Endothelial cell of umbilical vein (primary cell): ENCODE measurements at regions not wholly inside any gene's neighbourhood (a gene's known extent, or its start where the extent isn't known, plus 50 kb on each side); places are given as distances from the start of the nearest gene placed in this dataset.

Experiments
- BruUV-seq: library from RNA; stranded (reverse); fragments of 400-500 nt; replicated peaks from 2 replicates; lab custom pipeline; 2021; lab: Mats Ljungman, UMichigan
- CTCF ChIA-PET: fragments of 300-600, 350-600 bp; sonication (Branson Sonifier 250); formaldehyde crosslinking; loops from one replicate; lab custom pipeline; 2021; ENCODE audit warnings: antibody characterized with exemption, inconsistent platforms; lab: Charles Lee
- POLR2A ChIA-PET: fragments of 300-600, 350-600 bp; sonication (Branson Sonifier 250); formaldehyde crosslinking; loops from one replicate; lab custom pipeline; 2021; ENCODE audit warnings: antibody characterized with exemption, inconsistent platforms; lab: Charles Lee
- DNase-seq: peaks from one replicate; pipeline ENCODE4 v3.0.0-alpha.2; 2011; ENCODE audit warnings: low read depth, low spot score
- FAIRE-seq: peaks from 2 replicates; lab custom pipeline; 2011; peaks lifted over from hg19 to GRCh38; lab: Jason Lieb, UNC
- H2AFZ ChIP-seq: 2 replicates; pipeline ENCODE4 v1.6.0; 2012; ENCODE audit warnings: low read depth, low read length, control low read depth, inconsistent platforms
- H3K27ac ChIP-seq: 2 replicates; pipeline ENCODE4 v1.5.1; 2011; ENCODE audit warnings: low read depth, mild to moderate bottlenecking, control low read depth, low read length, moderate library complexity; ENCODE audit not compliant: insufficient read depth
- H3K27me3 ChIP-seq, 2 experiments: 2 replicates each; pipeline versions ENCODE4 v1.6.0 to v1.6.1; 2011; ENCODE audit warnings: low read length in 2 of 2, mixed read lengths in 1 of 2; ENCODE audit not compliant: control insufficient read depth in 2 of 2, insufficient read depth in 2 of 2
- H3K36me3 ChIP-seq, 2 experiments: 2 replicates in 1 of 2; 3 replicates in 1 of 2; pipeline ENCODE4 v1.5.1; 2011; ENCODE audit warnings: low read length in 2 of 2, mild to moderate bottlenecking in 1 of 2, moderate library complexity in 1 of 2; ENCODE audit not compliant: control insufficient read depth in 2 of 2, insufficient read depth in 2 of 2; ENCODE audit errors: extremely low read depth in 1 of 2
- H3K4me1 ChIP-seq: 3 replicates; pipeline ENCODE4 v1.5.1; 2011; ENCODE audit warnings: mild to moderate bottlenecking, low read length; ENCODE audit not compliant: control insufficient read depth, insufficient read depth; ENCODE audit errors: extremely low read depth
- H3K4me2 ChIP-seq: 2 replicates; pipeline ENCODE4 v1.6.1; 2011; ENCODE audit warnings: low read length, control low read depth, mixed read lengths; ENCODE audit not compliant: insufficient read depth
- H3K4me3 ChIP-seq, 3 experiments: fragments of 200-600 bp in 1 of 3; sonication (generic), shearing (Covaris generic) in 1 of 3; replicated peaks in 1 of 3; 2 replicates each; pipeline ENCODE4 v1.5.1; 2011 to 2016; ENCODE audit warnings: control low read depth in 3 of 3, low read length in 3 of 3, mild to moderate bottlenecking in 2 of 3, inconsistent platforms in 1 of 3, low read depth in 1 of 3, moderate library complexity in 1 of 3; ENCODE audit not compliant: insufficient read depth in 1 of 3
- H3K79me2 ChIP-seq: 2 replicates; pipeline ENCODE4 v1.6.0; 2012; ENCODE audit warnings: low read length, inconsistent platforms; ENCODE audit not compliant: control insufficient read depth, insufficient read depth
- H3K9ac ChIP-seq: replicated peaks from 2 replicates; pipeline ENCODE3; 2011; ENCODE audit warnings: low read length, control low read depth; ENCODE audit not compliant: insufficient read depth; ENCODE audit errors: extremely low read depth
- H3K9me1 ChIP-seq: replicated peaks from 3 replicates; pipeline ENCODE4 v1.6.0; 2011; ENCODE audit warnings: mild to moderate bottlenecking, low read length; ENCODE audit not compliant: control insufficient read depth, insufficient read depth; ENCODE audit errors: extremely low read depth
- H3K9me3 ChIP-seq: replicated peaks from 2 replicates; pipeline ENCODE4 v1.5.1; 2012; ENCODE audit warnings: low read length, inconsistent platforms; ENCODE audit not compliant: control insufficient read depth, insufficient read depth
- H4K20me1 ChIP-seq: replicated peaks from 2 replicates; pipeline ENCODE3; 2011; ENCODE audit warnings: mild to moderate bottlenecking, low read length; ENCODE audit not compliant: control insufficient read depth, insufficient read depth; ENCODE audit errors: extremely low read depth
- EZH2 ChIP-seq: IDR thresholded peaks from 2 replicates; pipeline ENCODE4 v1.6.1; 2012; ENCODE audit warnings: borderline replicate concordance, low read depth, mild to moderate bottlenecking, moderate library complexity, low read length, inconsistent platforms; ENCODE audit not compliant: severe bottlenecking
- GATA2 ChIP-seq: IDR thresholded peaks from 2 replicates; pipeline ENCODE4 v1.7.0; 2011; ENCODE audit warnings: low read depth, mild to moderate bottlenecking, moderate library complexity, mixed read lengths, low read length; ENCODE audit not compliant: insufficient read length, insufficient read depth
- dilution Hi-C: fragments of 300-500 bp; cut with MboI; formaldehyde crosslinking; loops from one replicate; pipeline ENCODE4 v1.15.0; 2019; ENCODE audit warnings: low sequenced_read_pairs; ENCODE audit not compliant: extremely low pct_ligation_motif_present
- intact Hi-C: fragments of 100-400 bp; cut with micrococcal nuclease; formaldehyde crosslinking; loops from one replicate; pipeline ENCODE4 v1.10.0; 2022

GRCh38 chr13:94928127-94928775, 215.9 kb upstream of the SOX21 start:
- intact Hi-C loops = no loop called here
- CTCF ChIA-PET = interaction anchor here (1.0 kb wide), 1 partner anchor 9 kb away, joined by 3 read pairs; no protein-coding TSS in a partner anchor

GRCh38 chr13:94925263-94925662, 212.9 kb upstream of the SOX21 start:
- Histone ChIP-seq H2AFZ (no peak overlapping the region), H3K4me3 (no peak overlapping the region), H3K4me1 (no peaks in the 10 kb centered on the region), H3K9me1 (no peaks in the 10 kb centered on the region), H3K79me2 (no peaks in the 10 kb centered on the region), H3K4me2 (no peak overlapping the region), H4K20me1 (no peaks in the 10 kb centered on the region), H3K27me3 (peaks cover 1 to 8% of the 10 kb centered on the region in 2 experiments), H3K9ac (no peak overlapping the region), H3K36me3 (no peaks in the 10 kb centered on the region), H3K27ac (no peak overlapping the region), H3K9me3 (no peaks in the 10 kb centered on the region)
- no peak for DNase-seq
- CTCF ChIA-PET = interaction anchor here (1.5 kb wide), 1 partner anchor 251 kb away, joined by 3 read pairs; no protein-coding TSS in a partner anchor
- dilution Hi-C loops (no loop called here), intact Hi-C loops (no loop called here)
- TF ChIP-seq GATA2 = no peak
- POLR2A ChIA-PET = no interaction called here
- BruUV-seq = no TSS peak
- FAIRE-seq = no peak

More at GRCh38 chr13:94928127-94928775, 215.9 kb upstream of the SOX21 start:
- no peaks in the 10 kb centered on the region for H3K36me3 ChIP-seq
- H2AFZ ChIP-seq = no peak overlapping the region
- H3K79me2 ChIP-seq = no peaks in the 10 kb centered on the region
- H3K4me1 ChIP-seq = no peaks in the 10 kb centered on the region
- dilution Hi-C loops = no loop called here
- no peak overlapping the region for H3K4me2 ChIP-seq
- H3K27me3 ChIP-seq = peaks cover 0 to 9% of the 10 kb centered on the region in 2 experiments
- DNase-seq = no peak
- H4K20me1 ChIP-seq = no peaks in the 10 kb centered on the region
- no TSS peak for BruUV-seq
- H3K27ac ChIP-seq = no peak overlapping the region
- POLR2A ChIA-PET = no interaction called here
- no peak for TF ChIP-seq EZH2
- no peak for FAIRE-seq
- no peaks in the 10 kb centered on the region for H3K9me3 ChIP-seq
- H3K9me1 ChIP-seq = no peaks in the 10 kb centered on the region
- no peak overlapping the region for H3K4me3 ChIP-seq
- no peak overlapping the region for H3K9ac ChIP-seq
